K562 (cell line): ENCODE measurements at regions not wholly inside any gene's neighbourhood (a gene's known extent, or its start where the extent isn't known, plus 50 kb on each side); places are given as distances from the start of the nearest gene placed in this dataset.
A peak's percentile ranks its signal among the peaks of the same experiment; 100 is the strongest.

Source experiments
- ATAC-seq: fragments of 200-7000 bp; cut with Tn5 transposase; 3 replicates; pipeline ENCODE4 v1.9.1; 2020; ENCODE audit warnings: moderate library complexity
- BruUV-seq: library from RNA; stranded (reverse); fragments of 400-500 nt; replicated peaks from 2 replicates; lab custom pipeline; 2021; lab: Mats Ljungman, UMichigan
- CTCF ChIA-PET: fragments of 300-600 bp; formaldehyde crosslinking; extraction: SDS; loops from one replicate; lab custom pipeline; 2021; ENCODE audit warnings: low intra/inter-chr PET ratio; lab: Yijun Ruan, JAX
- POLR2A ChIA-PET: fragments of 300-600, 350-650 bp; sonication (Branson Sonifier 250); formaldehyde crosslinking; extraction: SDS; loops from one replicate; lab custom pipeline; 2021; ENCODE audit warnings: antibody characterized with exemption, inconsistent platforms; lab: Yijun Ruan, JAX
- DNase-seq, 4 experiments: peaks; one replicate each; pipeline versions ENCODE4 v3.0.0 to v3.0.0-alpha.2; 2011 to 2018; ENCODE audit warnings: low spot score in 3 of 4, mixed read lengths in 3 of 4; ENCODE audit errors: extremely low read depth in 1 of 4
- FAIRE-seq: peaks from 2 replicates; lab custom pipeline; 2011; peaks lifted over from hg19 to GRCh38; lab: Jason Lieb, UNC
- H2AFZ ChIP-seq: 2 replicates; pipeline ENCODE4 v1.6.0; 2011; ENCODE audit warnings: low read depth, low read length, control low read depth, inconsistent platforms
- H3K27ac ChIP-seq: fragments of 200-600 bp; 3 replicates; pipeline ENCODE4 v1.8.0; 2011; ENCODE audit warnings: low read depth, mild to moderate bottlenecking, control low read depth, inconsistent platforms, low read length, moderate library complexity, mixed read lengths; ENCODE audit errors: extremely low read depth
- H3K27me3 ChIP-seq, 2 experiments: fragments of 300-600 bp in 1 of 2; 2 replicates in 1 of 2; 3 replicates in 1 of 2; pipeline versions ENCODE4 v1.6.0 to v1.8.0; 2011; ENCODE audit warnings: inconsistent platforms in 2 of 2, low read length in 2 of 2, mild to moderate bottlenecking in 1 of 2, mixed read lengths in 1 of 2, moderate library complexity in 1 of 2; ENCODE audit not compliant: control insufficient read depth in 2 of 2, insufficient read depth in 2 of 2
- H3K36me3 ChIP-seq: fragments of 300-600 bp; 3 replicates; pipeline ENCODE4 v1.8.0; 2011; ENCODE audit warnings: mild to moderate bottlenecking, low read length, inconsistent platforms; ENCODE audit not compliant: control insufficient read depth, insufficient read depth
- H3K4me1 ChIP-seq, 2 experiments: fragments of 200-600 bp in 1 of 2; replicated peaks in 1 of 2; 2 replicates in 1 of 2; 3 replicates in 1 of 2; pipeline versions ENCODE4 v1.5.1 to v1.8.0; 2011; ENCODE audit warnings: inconsistent platforms in 2 of 2, low read length in 2 of 2, mild to moderate bottlenecking in 1 of 2, mixed read lengths in 1 of 2, moderate library complexity in 1 of 2; ENCODE audit not compliant: control insufficient read depth in 2 of 2, insufficient read depth in 2 of 2
- H3K4me2 ChIP-seq: 2 replicates; pipeline ENCODE4 v1.6.1; 2011; ENCODE audit warnings: low read length, control low read depth, inconsistent platforms, mixed read lengths; ENCODE audit not compliant: insufficient read depth
- H3K4me3 ChIP-seq: fragments of 200-600 bp; sonication (generic), shearing (Covaris generic); 2 replicates; pipeline ENCODE4 v1.5.1; 2016; ENCODE audit warnings: control low read depth, inconsistent platforms
- H3K79me2 ChIP-seq: fragments of 200-600 bp; 3 replicates; pipeline ENCODE4 v1.8.0; 2011; ENCODE audit warnings: low read length, inconsistent platforms; ENCODE audit not compliant: control insufficient read depth, insufficient read depth
- H3K9ac ChIP-seq, 2 experiments: 2 replicates each; pipeline versions ENCODE4 v1.6.0 to v1.6.1; 2011; ENCODE audit warnings: low read depth in 2 of 2, low read length in 2 of 2, control low read depth in 1 of 2, inconsistent platforms in 1 of 2, mild to moderate bottlenecking in 1 of 2, mixed read lengths in 1 of 2; ENCODE audit not compliant: insufficient read depth in 1 of 2
- H3K9me1 ChIP-seq: one replicate; pipeline ENCODE4 v1.6.0; 2011; ENCODE audit warnings: inconsistent platforms, mild to moderate bottlenecking, low read length, moderate library complexity; ENCODE audit not compliant: control insufficient read depth, insufficient read depth
- H3K9me3 ChIP-seq: replicated peaks from 2 replicates; pipeline ENCODE4 v1.5.1; 2011; ENCODE audit warnings: low read depth, low read length, inconsistent platforms; ENCODE audit not compliant: control insufficient read depth, insufficient read depth
- H4K20me1 ChIP-seq: replicated peaks from 2 replicates; pipeline ENCODE4 v1.6.1; 2011; ENCODE audit warnings: low read length, inconsistent platforms, mixed read lengths; ENCODE audit not compliant: control insufficient read depth, insufficient read depth
- CC2D1A ChIP-seq: fragments of 450-650 bp; IDR thresholded peaks from 2 replicates; pipeline ENCODE4 v1.6.1; 2017; ENCODE audit warnings: mild to moderate bottlenecking
- KDM2B ChIP-seq: fragments of 250-450 bp; sonication (Bioruptor Pico); IDR thresholded peaks from 2 replicates; pipeline ENCODE4 v1.8.0; 2021; ENCODE audit warnings: mild to moderate bottlenecking, moderate library complexity
- MECOM ChIP-seq: fragments of 250-450 bp; sonication (Bioruptor Pico); IDR thresholded peaks from 2 replicates; pipeline ENCODE4 v1.8.0; 2022; ENCODE audit warnings: inconsistent platforms
- RFX7 ChIP-seq: fragments of 250-450 bp; sonication (Bioruptor Pico); IDR thresholded peaks from 2 replicates; pipeline ENCODE4 v1.5.1; 2021; ENCODE audit warnings: mild to moderate bottlenecking
- RUNX1 ChIP-seq: sonication (generic); IDR thresholded peaks from 2 replicates; pipeline ENCODE4 v1.6.1; 2016; ENCODE audit warnings: antibody characterized with exemption, low read depth
- SRSF3 ChIP-seq: fragments of 200-400 bp; formaldehyde crosslinking; IDR thresholded peaks from 2 replicates; pipeline ENCODE4 v1.6.1; 2016; ENCODE audit warnings: mild to moderate bottlenecking, low read length, moderate library complexity; ENCODE audit not compliant: insufficient read depth
- ZNF347 ChIP-seq: fragments of 450-650 bp; formaldehyde crosslinking; IDR thresholded peaks from 2 replicates; pipeline ENCODE4 v1.4.0; 2020; ENCODE audit warnings: low read depth, mild to moderate bottlenecking, moderate library complexity
- WGBS: fragments of 100-300 bp; shearing (Covaris generic); methylation state at CpG from one replicate; pipeline ENCODE4 v1.1.6; 2016; ENCODE audit warnings: low coverage, mixed read lengths; ENCODE audit not compliant: insufficient coverage; ENCODE audit errors: missing lambda C conversion rate; 5-methylcytosine and 5-hydroxymethylcytosine counted together
- in situ Hi-C: fragments of 300-500 bp; cut with MboI; formaldehyde crosslinking; loops from 4 replicates; pipeline ENCODE4 v1.15.0; 2018; ENCODE audit warnings: inconsistent platforms, mixed read lengths
- intact Hi-C: fragments of 100-400 bp; cut with micrococcal nuclease; formaldehyde crosslinking; loops from 2 replicates; pipeline ENCODE4 v1.14.2; 2022
- TF ChIP-seq, protein P1 (sequence below): fragments of 450-650 bp; IDR thresholded peaks from 2 replicates; pipeline ENCODE4 v1.6.1; 2017; ENCODE audit warnings: mild to moderate bottlenecking, moderate library complexity
- TF ChIP-seq, protein P2 (sequence below): fragments of 250-450 bp; sonication (Bioruptor Pico); IDR thresholded peaks from 2 replicates; pipeline ENCODE4 v1.9.0; 2021; ENCODE audit warnings: mild to moderate bottlenecking
- TF ChIP-seq, protein P3 (sequence below), 2 experiments: fragments of 150-350 bp in 1 of 2; IDR thresholded peaks; 2 replicates each; pipeline ENCODE4 v1.6.1; 2012 to 2016; ENCODE audit warnings: low read depth in 2 of 2, low read length in 2 of 2, mild to moderate bottlenecking in 1 of 2, moderate library complexity in 1 of 2
- TF ChIP-seq, protein P4 (sequence below), 2 experiments: fragments of 450-650 bp in 1 of 2; sonication (generic) in 1 of 2; formaldehyde crosslinking in 1 of 2; IDR thresholded peaks in 1 of 2; conservative IDR thresholded peaks in 1 of 2; 2 replicates each; pipeline versions ENCODE4 v1.6.1 to v1.8.1; 2016 to 2023; ENCODE audit warnings: mild to moderate bottlenecking in 2 of 2, moderate library complexity in 2 of 2, inconsistent platforms in 1 of 2, missing genetic modification reagents in 1 of 2

DNA sequence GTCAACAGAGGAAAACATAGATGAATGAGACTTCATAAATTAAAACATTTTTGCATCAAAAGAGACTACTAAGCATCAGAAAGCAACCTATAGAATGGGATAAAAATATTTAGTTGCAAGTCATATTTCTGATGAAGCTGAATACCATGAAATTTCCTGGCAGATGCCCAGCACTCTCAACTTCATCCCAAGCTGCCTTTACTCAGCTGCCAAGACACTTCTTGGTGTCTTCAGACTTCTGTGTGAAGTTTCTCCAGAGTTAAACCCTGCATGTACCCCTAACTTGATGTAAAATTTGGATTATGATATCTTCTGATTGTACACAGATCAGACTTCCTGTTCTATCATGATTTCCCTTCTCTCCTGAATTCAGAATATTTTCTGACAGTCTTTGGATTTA, 73.2 kb downstream of the AKR1C4 start (continued):
- TF ChIP-seq SRSF3 = no peak
- TF ChIP-seq, protein P1, sequence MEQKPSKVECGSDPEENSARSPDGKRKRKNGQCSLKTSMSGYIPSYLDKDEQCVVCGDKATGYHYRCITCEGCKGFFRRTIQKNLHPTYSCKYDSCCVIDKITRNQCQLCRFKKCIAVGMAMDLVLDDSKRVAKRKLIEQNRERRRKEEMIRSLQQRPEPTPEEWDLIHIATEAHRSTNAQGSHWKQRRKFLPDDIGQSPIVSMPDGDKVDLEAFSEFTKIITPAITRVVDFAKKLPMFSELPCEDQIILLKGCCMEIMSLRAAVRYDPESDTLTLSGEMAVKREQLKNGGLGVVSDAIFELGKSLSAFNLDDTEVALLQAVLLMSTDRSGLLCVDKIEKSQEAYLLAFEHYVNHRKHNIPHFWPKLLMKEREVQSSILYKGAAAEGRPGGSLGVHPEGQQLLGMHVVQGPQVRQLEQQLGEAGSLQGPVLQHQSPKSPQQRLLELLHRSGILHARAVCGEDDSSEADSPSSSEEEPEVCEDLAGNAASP = no peak
- TF ChIP-seq, protein P2, sequence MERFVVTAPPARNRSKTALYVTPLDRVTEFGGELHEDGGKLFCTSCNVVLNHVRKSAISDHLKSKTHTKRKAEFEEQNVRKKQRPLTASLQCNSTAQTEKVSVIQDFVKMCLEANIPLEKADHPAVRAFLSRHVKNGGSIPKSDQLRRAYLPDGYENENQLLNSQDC (CRISPR knock-in tag) = no peak
- no peak for TF ChIP-seq KDM2B

DNA sequence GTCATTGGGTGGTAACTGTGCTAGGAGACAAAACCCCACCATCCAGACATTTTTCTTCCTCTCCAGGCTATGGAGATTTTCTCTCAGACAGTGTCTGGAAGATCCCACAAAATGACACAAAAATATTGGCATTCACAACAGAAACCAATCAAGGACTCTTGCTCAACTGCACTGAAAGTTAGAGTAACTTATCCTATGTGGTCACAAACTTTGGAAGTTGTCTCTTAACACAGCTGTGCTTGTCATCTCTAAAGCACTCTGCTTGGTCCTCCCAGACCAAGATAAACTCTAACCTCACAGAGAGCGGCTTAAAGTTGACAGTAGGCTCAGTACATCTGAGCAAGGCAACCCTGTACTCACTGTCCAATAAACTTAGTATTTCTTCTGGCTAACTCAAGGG, 74.9 kb downstream of the AKR1C4 start:
- DNase-seq (no peak), FAIRE-seq (peak; percentile 49), ATAC-seq (no peak)
- WGBS = 6% methylated on average over 1 of the region's 1 CpG
- Histone ChIP-seq H3K79me2 (no peaks in the 10 kb centered on the region), H3K27ac (no peak overlapping the region), H2AFZ (0 out of 2 replicates have a peak overlapping the region, but pooled peaks have one; percentile 16), H3K9ac (no peak overlapping the region), H3K4me3 (no peak overlapping the region), H3K4me2 (no peak overlapping the region), H3K4me1 (no peaks in the 10 kb centered on the region), H3K9me3 (0 out of 2 replicates have a peak, but pooled peaks cover 2% of the 10 kb centered on the region), H3K36me3 (no peaks in the 10 kb centered on the region), H3K27me3 (no peaks in the 10 kb centered on the region), H4K20me1 (no peaks in the 10 kb centered on the region), H3K9me1 (no peaks in the 10 kb centered on the region)
- in situ Hi-C loops (no loop called here), intact Hi-C loops (no loop called here)
- ChIA-PET POLR2A (interaction anchor here (0.6 kb wide), 1 partner anchor 8 kb away, joined by 3 read pairs; no protein-coding TSS in a partner anchor), CTCF (no interaction called here)
- BruUV-seq = no TSS peak
- TF ChIP-seq RFX7 (no peak), MECOM (CRISPR knock-in tag) (no peak), RUNX1 (no peak), CC2D1A (no peak), ZNF347 (no peak)
- TF ChIP-seq, protein P3, sequence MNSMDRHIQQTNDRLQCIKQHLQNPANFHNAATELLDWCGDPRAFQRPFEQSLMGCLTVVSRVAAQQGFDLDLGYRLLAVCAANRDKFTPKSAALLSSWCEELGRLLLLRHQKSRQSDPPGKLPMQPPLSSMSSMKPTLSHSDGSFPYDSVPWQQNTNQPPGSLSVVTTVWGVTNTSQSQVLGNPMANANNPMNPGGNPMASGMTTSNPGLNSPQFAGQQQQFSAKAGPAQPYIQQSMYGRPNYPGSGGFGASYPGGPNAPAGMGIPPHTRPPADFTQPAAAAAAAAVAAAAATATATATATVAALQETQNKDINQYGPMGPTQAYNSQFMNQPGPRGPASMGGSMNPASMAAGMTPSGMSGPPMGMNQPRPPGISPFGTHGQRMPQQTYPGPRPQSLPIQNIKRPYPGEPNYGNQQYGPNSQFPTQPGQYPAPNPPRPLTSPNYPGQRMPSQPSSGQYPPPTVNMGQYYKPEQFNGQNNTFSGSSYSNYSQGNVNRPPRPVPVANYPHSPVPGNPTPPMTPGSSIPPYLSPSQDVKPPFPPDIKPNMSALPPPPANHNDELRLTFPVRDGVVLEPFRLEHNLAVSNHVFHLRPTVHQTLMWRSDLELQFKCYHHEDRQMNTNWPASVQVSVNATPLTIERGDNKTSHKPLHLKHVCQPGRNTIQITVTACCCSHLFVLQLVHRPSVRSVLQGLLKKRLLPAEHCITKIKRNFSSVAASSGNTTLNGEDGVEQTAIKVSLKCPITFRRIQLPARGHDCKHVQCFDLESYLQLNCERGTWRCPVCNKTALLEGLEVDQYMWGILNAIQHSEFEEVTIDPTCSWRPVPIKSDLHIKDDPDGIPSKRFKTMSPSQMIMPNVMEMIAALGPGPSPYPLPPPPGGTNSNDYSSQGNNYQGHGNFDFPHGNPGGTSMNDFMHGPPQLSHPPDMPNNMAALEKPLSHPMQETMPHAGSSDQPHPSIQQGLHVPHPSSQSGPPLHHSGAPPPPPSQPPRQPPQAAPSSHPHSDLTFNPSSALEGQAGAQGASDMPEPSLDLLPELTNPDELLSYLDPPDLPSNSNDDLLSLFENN (IDR thresholded peaks at IDR 0.05; ENCODE audit: low read depth in 2 of 2, low read length in 2 of 2) = no peak
- TF ChIP-seq, protein P4, sequence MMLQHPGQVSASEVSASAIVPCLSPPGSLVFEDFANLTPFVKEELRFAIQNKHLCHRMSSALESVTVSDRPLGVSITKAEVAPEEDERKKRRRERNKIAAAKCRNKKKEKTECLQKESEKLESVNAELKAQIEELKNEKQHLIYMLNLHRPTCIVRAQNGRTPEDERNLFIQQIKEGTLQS (IDR thresholded peaks at IDR 0.05) = no peak
- TF ChIP-seq, protein P4 (CRISPR knock-in tag; conservative IDR thresholded peaks at IDR 0.05) = no peak
